Loucy (cell line): ENCODE measurements at regions not wholly inside any gene's neighbourhood (a gene's known extent, or its start where the extent isn't known, plus 50 kb on each side); places are given as distances from the start of the nearest gene placed in this dataset.

Experiments
- CTCF ChIP-seq: fragments of 200-600 bp; sonication (generic); conservative IDR thresholded peaks from 2 replicates; pipeline ENCODE4 v1.5.1; 2014; ENCODE audit warnings: mild to moderate bottlenecking, antibody characterized with exemption, low read length
- EZH2phosphoT487 ChIP-seq: fragments of 200-600 bp; IDR thresholded peaks from 2 replicates; pipeline ENCODE4 v1.6.1; 2018; ENCODE audit warnings: antibody characterized with exemption, mild to moderate bottlenecking, moderate library complexity, borderline replicate concordance

GRCh38 chr13:73268306-73268705, 209.5 kb downstream of the KLF5 start:
- no peak for TF ChIP-seq CTCF
- TF ChIP-seq EZH2phosphoT487: no peak
